PFSK-1 (cell line): ENCODE measurements at regions not wholly inside any gene's neighbourhood (a gene's known extent, or its start where the extent isn't known, plus 50 kb on each side); places are given as distances from the start of the nearest gene placed in this dataset.

Experiments used
- POLR2AphosphoS5 ChIP-seq: IDR thresholded peaks from 2 replicates; pipeline ENCODE4 v1.6.1; 2012; ENCODE audit warnings: low read depth, mild to moderate bottlenecking, control low read depth, low read length, moderate library complexity
- TAF1 ChIP-seq: IDR thresholded peaks from 2 replicates; pipeline ENCODE4 v1.6.1; 2012; ENCODE audit warnings: low read length, control low read depth, borderline replicate concordance; ENCODE audit not compliant: insufficient read depth
- TF ChIP-seq, protein P1 (sequence below), 2 experiments: IDR thresholded peaks; 2 replicates each; pipeline versions ENCODE4 v1.6.1 to v1.8.0; 2011 to 2012; ENCODE audit warnings: low read depth in 2 of 2, low read length in 2 of 2, control low read depth in 1 of 2, inconsistent platforms in 1 of 2, mild to moderate bottlenecking in 1 of 2, moderate library complexity in 1 of 2; ENCODE audit not compliant: insufficient read depth in 1 of 2

DNA sequence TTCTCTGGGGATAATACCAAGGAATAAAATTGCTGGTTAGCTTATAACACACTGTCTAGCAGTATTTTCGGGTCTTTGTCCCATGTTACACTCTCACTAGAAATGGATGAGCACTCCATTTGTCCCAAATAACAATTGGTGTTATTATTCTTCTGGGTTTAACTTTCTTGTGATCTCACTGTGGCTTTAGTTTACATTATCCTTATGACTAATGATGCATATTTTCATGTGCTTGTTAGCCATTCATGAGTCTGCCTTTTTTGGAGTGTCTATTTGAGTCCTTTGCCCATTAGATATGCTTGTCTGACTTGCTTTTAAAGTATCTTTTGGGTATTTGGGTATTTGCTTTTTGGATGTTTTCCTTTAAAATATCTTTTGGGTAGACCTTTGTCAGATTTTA is 372.9 kb upstream of the TENM3 start:
- TF ChIP-seq POLR2AphosphoS5, result no peak
- TF ChIP-seq, protein P1, sequence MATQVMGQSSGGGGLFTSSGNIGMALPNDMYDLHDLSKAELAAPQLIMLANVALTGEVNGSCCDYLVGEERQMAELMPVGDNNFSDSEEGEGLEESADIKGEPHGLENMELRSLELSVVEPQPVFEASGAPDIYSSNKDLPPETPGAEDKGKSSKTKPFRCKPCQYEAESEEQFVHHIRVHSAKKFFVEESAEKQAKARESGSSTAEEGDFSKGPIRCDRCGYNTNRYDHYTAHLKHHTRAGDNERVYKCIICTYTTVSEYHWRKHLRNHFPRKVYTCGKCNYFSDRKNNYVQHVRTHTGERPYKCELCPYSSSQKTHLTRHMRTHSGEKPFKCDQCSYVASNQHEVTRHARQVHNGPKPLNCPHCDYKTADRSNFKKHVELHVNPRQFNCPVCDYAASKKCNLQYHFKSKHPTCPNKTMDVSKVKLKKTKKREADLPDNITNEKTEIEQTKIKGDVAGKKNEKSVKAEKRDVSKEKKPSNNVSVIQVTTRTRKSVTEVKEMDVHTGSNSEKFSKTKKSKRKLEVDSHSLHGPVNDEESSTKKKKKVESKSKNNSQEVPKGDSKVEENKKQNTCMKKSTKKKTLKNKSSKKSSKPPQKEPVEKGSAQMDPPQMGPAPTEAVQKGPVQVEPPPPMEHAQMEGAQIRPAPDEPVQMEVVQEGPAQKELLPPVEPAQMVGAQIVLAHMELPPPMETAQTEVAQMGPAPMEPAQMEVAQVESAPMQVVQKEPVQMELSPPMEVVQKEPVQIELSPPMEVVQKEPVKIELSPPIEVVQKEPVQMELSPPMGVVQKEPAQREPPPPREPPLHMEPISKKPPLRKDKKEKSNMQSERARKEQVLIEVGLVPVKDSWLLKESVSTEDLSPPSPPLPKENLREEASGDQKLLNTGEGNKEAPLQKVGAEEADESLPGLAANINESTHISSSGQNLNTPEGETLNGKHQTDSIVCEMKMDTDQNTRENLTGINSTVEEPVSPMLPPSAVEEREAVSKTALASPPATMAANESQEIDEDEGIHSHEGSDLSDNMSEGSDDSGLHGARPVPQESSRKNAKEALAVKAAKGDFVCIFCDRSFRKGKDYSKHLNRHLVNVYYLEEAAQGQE (IDR thresholded peaks at IDR 0.05; ENCODE audit: insufficient read depth in 1 of 2, low read depth in 2 of 2, low read length in 2 of 2), result no peak
- no peak for TF ChIP-seq TAF1
